C4-2B (cell line): ENCODE measurements at regions not wholly inside any gene's neighbourhood (a gene's known extent, or its start where the extent isn't known, plus 50 kb on each side); places are given as distances from the start of the nearest gene placed in this dataset.

Experiments used
- CTCF ChIP-seq: fragments of 450-650 bp; conservative IDR thresholded peaks from 2 replicates; pipeline ENCODE4 v1.5.1; 2017; ENCODE audit warnings: mild to moderate bottlenecking
- ZFX ChIP-seq: fragments of 450-650 bp; IDR thresholded peaks from 2 replicates; pipeline ENCODE4 v1.6.1; 2017

GRCh38 chr1:108044318-108044717 is 79.3 kb upstream of the VAV3 start:
- TF ChIP-seq CTCF: no peak
- no peak for TF ChIP-seq ZFX
